Progenitor cell of endocrine pancreas (in vitro differentiated cells): ENCODE measurements at regions not wholly inside any gene's neighbourhood (a gene's known extent, or its start where the extent isn't known, plus 50 kb on each side); places are given as distances from the start of the nearest gene placed in this dataset.

Source experiments
- DNase-seq: peaks from one replicate; pipeline ENCODE4 v3.0.0; 2021; ENCODE audit warnings: low spot score; ENCODE audit not compliant: unreplicated experiment
- H3K27ac Mint-ChIP-seq: 2 replicates; pipeline ENCODE4 v1.8.0; 2021; ENCODE audit warnings: mild to moderate bottlenecking, moderate library complexity, mixed read lengths
- H3K27me3 Mint-ChIP-seq: 2 replicates; pipeline ENCODE4 v1.8.0; 2021; ENCODE audit warnings: mixed read lengths
- H3K36me3 Mint-ChIP-seq: 2 replicates; pipeline ENCODE4 v1.8.0; 2022; ENCODE audit warnings: mixed read lengths; ENCODE audit not compliant: insufficient read depth
- H3K4me1 Mint-ChIP-seq: 2 replicates; pipeline ENCODE4 v1.8.0; 2021; ENCODE audit warnings: low read depth, mixed read lengths
- H3K4me3 Mint-ChIP-seq: 2 replicates; pipeline ENCODE4 v1.8.0; 2021; ENCODE audit warnings: low read depth, mild to moderate bottlenecking, moderate library complexity, mixed read lengths
- H3K9me3 Mint-ChIP-seq: 2 replicates; pipeline ENCODE4 v1.8.0; 2021; ENCODE audit warnings: low read depth, mixed read lengths
- CTCF ChIP-seq: fragments of 200-600 bp; sonication (generic); IDR thresholded peaks from one replicate; pipeline ENCODE4 v1.5.0; 2021; ENCODE audit warnings: antibody characterized with exemption, mild to moderate bottlenecking; ENCODE audit not compliant: unreplicated experiment

GRCh38 chr5:15385553-15385952 is 114.4 kb upstream of the FBXL7 start:
- no peak for DNase-seq
- no peaks in the 10 kb centered on the region for H3K36me3 Mint-ChIP-seq
- H3K27ac Mint-ChIP-seq: no peak overlapping the region
- H3K9me3 Mint-ChIP-seq: no peaks in the 10 kb centered on the region
- no peaks in the 10 kb centered on the region for H3K27me3 Mint-ChIP-seq
- H3K4me1 Mint-ChIP-seq: no peaks in the 10 kb centered on the region
- no peak for TF ChIP-seq CTCF
- no peak overlapping the region for H3K4me3 Mint-ChIP-seq

GRCh38 chr5:15385037-15385436 is 114.9 kb upstream of the FBXL7 start:
- DNase-seq: no peak
- H3K36me3 Mint-ChIP-seq: no peaks in the 10 kb centered on the region
- no peak overlapping the region for H3K4me3 Mint-ChIP-seq
- H3K27ac Mint-ChIP-seq: no peak overlapping the region
- H3K9me3 Mint-ChIP-seq: no peaks in the 10 kb centered on the region
- peaks cover 3% of the 10 kb centered on the region for H3K27me3 Mint-ChIP-seq
- TF ChIP-seq CTCF: no peak
- H3K4me1 Mint-ChIP-seq: no peaks in the 10 kb centered on the region

- Mint-ChIP-seq H3K36me3 (no peaks in the 10 kb centered on the region), H3K4me1 (no peaks in the 10 kb centered on the region), H3K9me3 (no peaks in the 10 kb centered on the region), H3K4me3 (no peak overlapping the region), H3K27ac (no peak overlapping the region), H3K27me3 (peaks cover 4% of the 10 kb centered on the region)
- DNase-seq: no peak
- TF ChIP-seq CTCF: no peak
These were observed 115.4 kb upstream of the FBXL7 start for GRCh38 chr5:15384581-15384980.

- Mint-ChIP-seq H3K27me3 (peaks cover 4% of the 10 kb centered on the region), H3K36me3 (no peaks in the 10 kb centered on the region), H3K27ac (no peak overlapping the region), H3K4me1 (no peaks in the 10 kb centered on the region), H3K9me3 (no peaks in the 10 kb centered on the region), H3K4me3 (no peak overlapping the region)
- no peak for DNase-seq
- no peak for TF ChIP-seq CTCF
These were observed 115.8 kb upstream of the FBXL7 start for GRCh38 chr5:15384176-15384575.

GRCh38 chr5:15383469-15383868 is 116.5 kb upstream of the FBXL7 start:
- no peaks in the 10 kb centered on the region for H3K4me1 Mint-ChIP-seq
- peaks cover 4% of the 10 kb centered on the region for H3K27me3 Mint-ChIP-seq
- TF ChIP-seq CTCF: peak; percentile 38
- H3K27ac Mint-ChIP-seq: no peak overlapping the region
- no peak overlapping the region for H3K4me3 Mint-ChIP-seq
- H3K36me3 Mint-ChIP-seq: no peaks in the 10 kb centered on the region
- no peaks in the 10 kb centered on the region for H3K9me3 Mint-ChIP-seq
- no peak for DNase-seq

GRCh38 chr5:15383021-15383420 is 117.0 kb upstream of the FBXL7 start:
- no peaks in the 10 kb centered on the region for H3K4me1 Mint-ChIP-seq
- peaks cover 4% of the 10 kb centered on the region for H3K27me3 Mint-ChIP-seq
- TF ChIP-seq CTCF: no peak
- no peak overlapping the region for H3K27ac Mint-ChIP-seq
- no peaks in the 10 kb centered on the region for H3K9me3 Mint-ChIP-seq
- no peak for DNase-seq
- no peaks in the 10 kb centered on the region for H3K36me3 Mint-ChIP-seq
- no peak overlapping the region for H3K4me3 Mint-ChIP-seq
